ENCODE measurements at regions not wholly inside any gene's neighbourhood (a gene's known extent, or its start where the extent isn't known, plus 50 kb on each side); places are given as distances from the start of the nearest gene placed in this dataset.

DNA sequence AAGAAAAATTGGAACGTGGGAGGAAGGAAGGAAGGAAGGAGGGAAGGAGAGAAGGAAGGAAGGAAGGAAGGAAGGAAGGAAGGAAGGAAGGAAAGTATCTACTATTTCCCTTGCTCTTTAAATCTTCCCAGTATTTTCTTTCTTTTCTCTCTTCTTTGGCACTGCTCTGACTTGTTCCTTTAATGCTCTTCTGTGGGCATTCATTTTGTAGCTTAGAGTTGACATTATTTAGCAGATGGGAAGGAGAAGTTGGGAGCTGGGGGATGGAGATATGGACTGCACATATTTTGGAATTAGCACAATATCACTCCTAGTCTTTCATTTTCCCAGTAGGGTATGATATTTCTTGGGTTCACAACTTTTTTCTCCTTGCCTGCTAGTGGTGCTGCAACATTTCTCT is 152.2 kb downstream of the TFAP2B start:
- Histone ChIP-seq H3K27me3 (ENCODE audit: insufficient read depth, low read length) (no peaks in the 10 kb centered on the region), H3K4me2 (ENCODE audit: low read length) (no peak overlapping the region), H3K4me3 (ENCODE audit: insufficient read depth, low read depth, low read length) (no peak overlapping the region), H3K9ac (ENCODE audit: low read length) (no peak overlapping the region), H3K79me2 (ENCODE audit: insufficient read depth, low read length) (no peaks in the 10 kb centered on the region), H3K36me3 (ENCODE audit: insufficient read depth, low read length) (no peaks in the 10 kb centered on the region), H3K4me1 (ENCODE audit: insufficient read depth, low read length) (no peaks in the 10 kb centered on the region), H4K20me1 (ENCODE audit: insufficient read depth, low read length) (no peaks in the 10 kb centered on the region), H2AFZ (ENCODE audit: low read depth, low read length) (no peak overlapping the region), H3K27ac (ENCODE audit: low read depth, low read length) (no peak overlapping the region), H3K9me3 (ENCODE audit: insufficient read depth, low read depth, low read length) (no peaks in the 10 kb centered on the region)
- no peak for TF ChIP-seq EZH2 (IDR thresholded peaks at IDR 0.05; ENCODE audit: insufficient read depth, low read length)
- TF ChIP-seq, protein P1, sequence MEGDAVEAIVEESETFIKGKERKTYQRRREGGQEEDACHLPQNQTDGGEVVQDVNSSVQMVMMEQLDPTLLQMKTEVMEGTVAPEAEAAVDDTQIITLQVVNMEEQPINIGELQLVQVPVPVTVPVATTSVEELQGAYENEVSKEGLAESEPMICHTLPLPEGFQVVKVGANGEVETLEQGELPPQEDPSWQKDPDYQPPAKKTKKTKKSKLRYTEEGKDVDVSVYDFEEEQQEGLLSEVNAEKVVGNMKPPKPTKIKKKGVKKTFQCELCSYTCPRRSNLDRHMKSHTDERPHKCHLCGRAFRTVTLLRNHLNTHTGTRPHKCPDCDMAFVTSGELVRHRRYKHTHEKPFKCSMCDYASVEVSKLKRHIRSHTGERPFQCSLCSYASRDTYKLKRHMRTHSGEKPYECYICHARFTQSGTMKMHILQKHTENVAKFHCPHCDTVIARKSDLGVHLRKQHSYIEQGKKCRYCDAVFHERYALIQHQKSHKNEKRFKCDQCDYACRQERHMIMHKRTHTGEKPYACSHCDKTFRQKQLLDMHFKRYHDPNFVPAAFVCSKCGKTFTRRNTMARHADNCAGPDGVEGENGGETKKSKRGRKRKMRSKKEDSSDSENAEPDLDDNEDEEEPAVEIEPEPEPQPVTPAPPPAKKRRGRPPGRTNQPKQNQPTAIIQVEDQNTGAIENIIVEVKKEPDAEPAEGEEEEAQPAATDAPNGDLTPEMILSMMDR (IDR thresholded peaks at IDR 0.05; ENCODE audit: insufficient read depth, low read depth, low read length) = no peak
- DNase-seq (ENCODE audit: low read depth) = no peak
- no peaks in the 10 kb centered on the region for H3K9me3 Mint-ChIP-seq (ENCODE audit: unreplicated experiment)
- no peaks in the 10 kb centered on the region for H3K4me1 Mint-ChIP-seq (ENCODE audit: low read depth, unreplicated experiment)
- FAIRE-seq = no peak
- H3K27me3 Mint-ChIP-seq (ENCODE audit: low read depth, unreplicated experiment) = peaks cover 4% of the 10 kb centered on the region
- H3K4me3 Mint-ChIP-seq (ENCODE audit: unreplicated experiment) = no peak overlapping the region
- no peak overlapping the region for H3K27ac Mint-ChIP-seq (ENCODE audit: unreplicated experiment)
- H3K36me3 Mint-ChIP-seq (ENCODE audit: low read depth, unreplicated experiment) = no peaks in the 10 kb centered on the region

DNA sequence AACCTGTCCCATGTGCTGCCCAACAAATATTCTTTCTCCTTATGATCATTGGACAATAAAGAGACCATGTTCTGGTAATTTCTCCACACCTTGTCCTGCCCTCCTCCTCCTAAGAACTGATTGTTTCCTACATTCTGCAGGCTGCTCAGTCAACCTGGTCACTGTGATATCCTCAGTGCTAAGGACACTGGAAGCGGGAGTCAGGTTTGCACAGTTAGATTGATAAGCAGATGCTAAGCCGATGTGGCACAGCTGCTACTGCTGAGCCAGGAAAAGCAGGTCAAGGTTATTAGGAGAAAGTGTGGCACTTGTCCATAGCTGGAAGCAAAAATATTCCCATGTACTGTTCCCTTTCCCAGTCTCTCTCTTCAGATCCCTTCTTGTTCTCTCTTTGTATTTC is 154.8 kb downstream of the TFAP2B start:
- no peak overlapping the region for H3K9ac ChIP-seq (ENCODE audit: low read length)
- Mint-ChIP-seq H3K27ac (ENCODE audit: unreplicated experiment) (no peak overlapping the region), H3K4me1 (ENCODE audit: low read depth, unreplicated experiment) (no peaks in the 10 kb centered on the region), H3K36me3 (ENCODE audit: low read depth, unreplicated experiment) (no peaks in the 10 kb centered on the region), H3K27me3 (ENCODE audit: low read depth, unreplicated experiment) (peaks cover 4% of the 10 kb centered on the region), H3K9me3 (ENCODE audit: unreplicated experiment) (no peaks in the 10 kb centered on the region), H3K4me3 (ENCODE audit: unreplicated experiment) (no peak overlapping the region)
- no peaks in the 10 kb centered on the region for H3K36me3 ChIP-seq (ENCODE audit: insufficient read depth, low read length)
- no peaks in the 10 kb centered on the region for H3K79me2 ChIP-seq (ENCODE audit: insufficient read depth, low read length)
- H3K4me1 ChIP-seq (ENCODE audit: insufficient read depth, low read length) = no peaks in the 10 kb centered on the region
- no peaks in the 10 kb centered on the region for H3K9me3 ChIP-seq (ENCODE audit: insufficient read depth, low read depth, low read length)
- H2AFZ ChIP-seq (ENCODE audit: low read depth, low read length) = no peak overlapping the region
- DNase-seq (ENCODE audit: low read depth) = no peak
- no peaks in the 10 kb centered on the region for H4K20me1 ChIP-seq (ENCODE audit: insufficient read depth, low read length)
- TF ChIP-seq, protein P1 (IDR thresholded peaks at IDR 0.05; ENCODE audit: insufficient read depth, low read depth, low read length) = no peak
- no peak for TF ChIP-seq EZH2 (IDR thresholded peaks at IDR 0.05; ENCODE audit: insufficient read depth, low read length)
- no peak overlapping the region for H3K4me3 ChIP-seq (ENCODE audit: insufficient read depth, low read depth, low read length)
- H3K4me2 ChIP-seq (ENCODE audit: low read length) = no peak overlapping the region
- H3K27me3 ChIP-seq (ENCODE audit: insufficient read depth, low read length) = no peaks in the 10 kb centered on the region
- H3K27ac ChIP-seq (ENCODE audit: low read depth, low read length) = no peak overlapping the region
- FAIRE-seq = no peak

DNA sequence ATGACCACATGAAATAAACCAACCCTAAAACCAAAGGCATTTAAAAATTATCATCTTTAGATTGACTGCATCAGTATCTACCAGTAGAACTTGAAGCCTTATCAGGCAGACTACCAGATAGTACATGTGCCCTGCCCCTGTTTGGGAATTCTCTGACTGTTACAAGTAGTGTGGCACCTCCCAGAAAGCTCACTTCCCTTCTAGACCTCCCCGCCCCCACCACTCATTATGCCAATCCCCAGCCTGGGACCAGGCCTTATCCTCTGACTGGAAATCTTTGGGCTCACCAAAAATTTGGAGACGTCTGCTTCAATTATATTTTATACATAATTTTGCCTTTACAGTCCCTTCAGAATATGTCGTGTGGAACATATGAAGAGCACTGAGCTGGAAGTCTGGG is 155.6 kb downstream of the TFAP2B start:
- Histone ChIP-seq H3K9me3 (ENCODE audit: insufficient read depth, low read depth, low read length) (no peaks in the 10 kb centered on the region), H4K20me1 (ENCODE audit: insufficient read depth, low read length) (no peaks in the 10 kb centered on the region), H3K9ac (ENCODE audit: low read length) (no peak overlapping the region), H3K4me3 (ENCODE audit: insufficient read depth, low read depth, low read length) (no peak overlapping the region), H3K4me1 (ENCODE audit: insufficient read depth, low read length) (no peaks in the 10 kb centered on the region), H3K4me2 (ENCODE audit: low read length) (no peak overlapping the region), H3K36me3 (ENCODE audit: insufficient read depth, low read length) (no peaks in the 10 kb centered on the region), H3K27ac (ENCODE audit: low read depth, low read length) (no peak overlapping the region), H3K79me2 (ENCODE audit: insufficient read depth, low read length) (no peaks in the 10 kb centered on the region), H2AFZ (ENCODE audit: low read depth, low read length) (no peak overlapping the region), H3K27me3 (ENCODE audit: insufficient read depth, low read length) (no peaks in the 10 kb centered on the region)
- Mint-ChIP-seq H3K4me1 (ENCODE audit: low read depth, unreplicated experiment) (peaks cover 3% of the 10 kb centered on the region), H3K4me3 (ENCODE audit: unreplicated experiment) (no peak overlapping the region), H3K36me3 (ENCODE audit: low read depth, unreplicated experiment) (no peaks in the 10 kb centered on the region), H3K27me3 (ENCODE audit: low read depth, unreplicated experiment) (peaks cover 4% of the 10 kb centered on the region), H3K9me3 (ENCODE audit: unreplicated experiment) (no peaks in the 10 kb centered on the region), H3K27ac (ENCODE audit: unreplicated experiment) (no peak overlapping the region)
- FAIRE-seq = no peak
- TF ChIP-seq, protein P1 (IDR thresholded peaks at IDR 0.05; ENCODE audit: insufficient read depth, low read depth, low read length) = no peak
- no peak for TF ChIP-seq EZH2 (IDR thresholded peaks at IDR 0.05; ENCODE audit: insufficient read depth, low read length)
- DNase-seq (ENCODE audit: low read depth) = no peak
